Activated CD4-positive, alpha-beta T cell treated with anti-CD3 and anti-CD28 coated beads for 36 hours (primary cell): ENCODE measurements at regions not wholly inside any gene's neighbourhood (a gene's known extent, or its start where the extent isn't known, plus 50 kb on each side); places are given as distances from the start of the nearest gene placed in this dataset.

Experiments
- ATAC-seq: fragments of 200-7000 bp; cut with Tn5 transposase; one replicate; pipeline ENCODE4 v1.10.0; 2021; ENCODE audit warnings: mild to moderate bottlenecking, moderate library complexity
- CTCF ChIA-PET: fragments of 350-600 bp; sonication (Branson Sonifier 250); formaldehyde crosslinking; loops from one replicate; lab custom pipeline; 2021; ENCODE audit warnings: antibody characterized with exemption; lab: Charles Lee
- POLR2A ChIA-PET: fragments of 350-600 bp; sonication (Branson Sonifier 250); formaldehyde crosslinking; loops from one replicate; lab custom pipeline; 2021; ENCODE audit warnings: antibody characterized with exemption, inconsistent platforms; lab: Charles Lee
- DNase-seq: peaks from one replicate; pipeline ENCODE4 v3.0.0-alpha.2; 2020
- H3K27ac Mint-ChIP-seq: one replicate; pipeline ENCODE4 v1.8.0; 2021; ENCODE audit warnings: mixed read lengths
- H3K27me3 Mint-ChIP-seq: one replicate; pipeline ENCODE4 v1.8.0; 2021; ENCODE audit warnings: mixed read lengths
- H3K36me3 Mint-ChIP-seq: one replicate; pipeline ENCODE4 v1.8.0; 2021; ENCODE audit warnings: low read depth, mixed read lengths
- H3K4me1 Mint-ChIP-seq: one replicate; pipeline ENCODE4 v1.8.0; 2021; ENCODE audit warnings: mixed read lengths
- H3K4me3 Mint-ChIP-seq: one replicate; pipeline ENCODE4 v1.8.0; 2021; ENCODE audit warnings: mild to moderate bottlenecking, moderate library complexity, mixed read lengths
- H3K9me3 Mint-ChIP-seq: one replicate; pipeline ENCODE4 v1.8.0; 2021; ENCODE audit warnings: low read depth, mixed read lengths
- intact Hi-C, 2 experiments: fragments of 100-400 bp; cut with DNase I in 1 of 2; cut with micrococcal nuclease in 1 of 2; formaldehyde crosslinking; loops; one replicate each; pipeline versions ENCODE4 v1.14.2 to v1.15.1; 2022 to 2024; cut with DNase I, micrococcal nuclease

GRCh38 chr5:17766031-17766430 is 131.8 kb downstream of the TAF11L14 start:
- Mint-ChIP-seq H3K4me3 (no peak overlapping the region), H3K36me3 (no peaks in the 10 kb centered on the region), H3K9me3 (peaks cover 6% of the 10 kb centered on the region), H3K4me1 (no peaks in the 10 kb centered on the region), H3K27me3 (no peaks in the 10 kb centered on the region), H3K27ac (no peak overlapping the region)
- no peak for ATAC-seq
- ChIA-PET POLR2A (no interaction called here), CTCF (no interaction called here)
- DNase-seq = no peak
- intact Hi-C loops = no loop called here

DNA sequence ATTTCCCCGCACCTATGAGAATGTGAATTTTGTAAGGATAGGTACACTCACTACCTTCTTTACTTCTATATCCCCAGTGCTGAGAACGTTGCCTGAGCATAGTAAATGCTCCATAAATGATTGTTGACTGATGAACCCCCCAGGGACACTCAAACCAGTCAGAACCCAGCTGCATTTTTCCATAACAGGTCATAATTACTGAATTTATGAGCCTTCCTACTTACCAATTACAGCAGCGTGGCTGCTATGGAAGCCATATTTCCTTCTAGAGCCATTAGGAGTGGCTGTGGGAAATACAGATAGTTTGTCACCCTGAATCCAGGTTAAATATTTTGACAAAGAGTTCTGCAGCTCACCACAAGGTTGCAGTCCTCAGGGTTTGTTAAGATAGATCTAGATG is 135.0 kb downstream of the TAF11L14 start:
- no peaks in the 10 kb centered on the region for H3K27me3 Mint-ChIP-seq
- H3K4me3 Mint-ChIP-seq = no peak overlapping the region
- H3K36me3 Mint-ChIP-seq = no peaks in the 10 kb centered on the region
- POLR2A ChIA-PET = no interaction called here
- H3K9me3 Mint-ChIP-seq = peaks cover 6% of the 10 kb centered on the region
- H3K4me1 Mint-ChIP-seq = no peaks in the 10 kb centered on the region
- no peak overlapping the region for H3K27ac Mint-ChIP-seq
- DNase-seq = no peak
- no peak for ATAC-seq
- CTCF ChIA-PET = no interaction called here
- intact Hi-C loops = no loop called here

- Mint-ChIP-seq H3K4me3 (no peak overlapping the region), H3K4me1 (no peaks in the 10 kb centered on the region), H3K27me3 (no peaks in the 10 kb centered on the region), H3K36me3 (no peaks in the 10 kb centered on the region), H3K9me3 (no peaks in the 10 kb centered on the region), H3K27ac (no peak overlapping the region)
- no peak for DNase-seq
- POLR2A ChIA-PET = no interaction called here
- intact Hi-C loops = no loop called here
- ATAC-seq = no peak
- CTCF ChIA-PET = no interaction called here
Observed at GRCh38 chr5:17772232-17772631, 138.0 kb downstream of the TAF11L14 start.

GRCh38 chr5:17785774-17786173 is 151.5 kb downstream of the TAF11L14 start:
- intact Hi-C loops = no loop called here

GRCh38 chr5:17788351-17788750 is 154.1 kb downstream of the TAF11L14 start:
- Mint-ChIP-seq H3K4me1 (no peaks in the 10 kb centered on the region), H3K27me3 (no peaks in the 10 kb centered on the region), H3K36me3 (no peaks in the 10 kb centered on the region), H3K9me3 (peaks cover 14% of the 10 kb centered on the region), H3K4me3 (no peak overlapping the region), H3K27ac (no peak overlapping the region)
- DNase-seq (no peak), ATAC-seq (no peak)
- intact Hi-C loops = no loop called here
- CTCF ChIA-PET = no interaction called here
- POLR2A ChIA-PET = no interaction called here

More at GRCh38 chr5:17785774-17786173, 151.5 kb downstream of the TAF11L14 start:
- ATAC-seq (no peak), DNase-seq (no peak)
- ChIA-PET CTCF (no interaction called here), POLR2A (no interaction called here)
- no peak overlapping the region for H3K27ac Mint-ChIP-seq
- no peaks in the 10 kb centered on the region for H3K36me3 Mint-ChIP-seq
- peaks cover 12% of the 10 kb centered on the region for H3K9me3 Mint-ChIP-seq
- H3K27me3 Mint-ChIP-seq = no peaks in the 10 kb centered on the region
- H3K4me3 Mint-ChIP-seq = no peak overlapping the region
- no peaks in the 10 kb centered on the region for H3K4me1 Mint-ChIP-seq

- Mint-ChIP-seq H3K4me3 (no peak overlapping the region), H3K9me3 (peaks cover 8% of the 10 kb centered on the region), H3K36me3 (no peaks in the 10 kb centered on the region), H3K27me3 (no peaks in the 10 kb centered on the region), H3K27ac (no peak overlapping the region), H3K4me1 (no peaks in the 10 kb centered on the region)
- DNase-seq (no peak), ATAC-seq (no peak)
- ChIA-PET POLR2A (no interaction called here), CTCF (no interaction called here)
- intact Hi-C loops = no loop called here
Observed at GRCh38 chr5:17794201-17794600, 159.9 kb downstream of the TAF11L14 start.

DNA sequence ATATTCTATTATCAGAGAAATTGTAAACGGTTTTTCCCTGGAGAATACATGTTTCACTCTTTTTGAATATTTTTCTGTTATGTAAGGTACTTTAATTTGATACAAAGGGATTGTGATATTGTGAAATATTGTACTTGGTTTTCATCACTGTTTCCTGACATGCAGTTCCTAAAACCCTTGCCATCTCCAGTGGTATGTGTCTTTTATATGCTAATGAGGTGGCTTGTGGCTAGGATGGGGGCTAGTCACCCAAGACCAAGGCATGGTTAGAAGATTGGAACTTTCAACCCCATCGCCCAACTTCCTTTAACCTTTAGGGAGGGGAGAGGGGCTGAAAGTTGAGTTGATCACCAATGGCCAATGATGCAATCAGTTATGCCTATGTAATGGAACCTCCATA is 160.6 kb downstream of the TAF11L14 start:
- Mint-ChIP-seq H3K9me3 (peaks cover 8% of the 10 kb centered on the region), H3K4me1 (no peaks in the 10 kb centered on the region), H3K27ac (no peak overlapping the region), H3K27me3 (no peaks in the 10 kb centered on the region), H3K4me3 (no peak overlapping the region), H3K36me3 (no peaks in the 10 kb centered on the region)
- CTCF ChIA-PET = no interaction called here
- no peak for DNase-seq
- ATAC-seq = no peak
- POLR2A ChIA-PET = no interaction called here
- intact Hi-C loops = no loop called here

GRCh38 chr5:17796142-17796541 is 161.9 kb downstream of the TAF11L14 start:
- Mint-ChIP-seq H3K9me3 (peaks cover 7% of the 10 kb centered on the region), H3K27me3 (no peaks in the 10 kb centered on the region), H3K36me3 (no peaks in the 10 kb centered on the region), H3K27ac (no peak overlapping the region), H3K4me3 (no peak overlapping the region), H3K4me1 (no peaks in the 10 kb centered on the region)
- intact Hi-C loops = no loop called here
- ATAC-seq (no peak), DNase-seq (no peak)
- CTCF ChIA-PET = no interaction called here
- POLR2A ChIA-PET = no interaction called here

DNA sequence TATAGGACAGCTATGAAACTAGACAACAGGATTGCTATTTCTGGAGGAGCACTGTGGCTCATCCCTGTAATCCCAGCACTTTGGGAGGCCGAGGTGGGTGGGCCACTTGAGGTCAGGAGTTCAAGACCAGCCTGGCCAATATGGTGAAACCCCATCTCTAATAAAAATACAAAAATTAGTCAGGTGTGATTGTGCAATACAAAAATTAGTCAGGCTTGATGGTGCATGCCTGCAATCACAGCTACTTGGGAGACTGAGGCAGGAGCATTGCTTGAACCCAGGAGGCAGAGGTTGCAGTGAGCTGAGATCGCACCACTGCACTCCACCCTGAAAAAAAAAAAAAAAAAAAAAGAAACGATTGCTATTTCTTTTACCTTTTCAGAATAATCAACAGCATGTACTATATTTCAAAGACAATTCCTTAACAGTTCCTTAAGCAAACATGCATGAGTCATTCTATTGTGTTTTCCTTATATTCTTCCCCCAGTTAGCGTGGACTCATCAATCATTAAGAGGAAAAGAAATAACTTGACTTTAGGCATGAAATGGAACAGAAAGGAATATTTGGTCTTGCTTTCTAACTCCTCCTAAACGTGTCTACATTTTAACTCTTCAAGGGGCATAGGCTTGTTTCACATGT is 162.6 kb downstream of the TAF11L14 start:
- CTCF ChIA-PET = no interaction called here
- H3K4me1 Mint-ChIP-seq = no peaks in the 10 kb centered on the region
- no peak overlapping the region for H3K27ac Mint-ChIP-seq

GRCh38 chr5:17799521-17799920 is 165.3 kb downstream of the TAF11L14 start:
- ATAC-seq (no peak), DNase-seq (no peak)
- Mint-ChIP-seq H3K36me3 (no peaks in the 10 kb centered on the region), H3K9me3 (peaks cover 5% of the 10 kb centered on the region), H3K4me1 (no peaks in the 10 kb centered on the region), H3K4me3 (no peak overlapping the region), H3K27ac (no peak overlapping the region), H3K27me3 (no peaks in the 10 kb centered on the region)
- ChIA-PET CTCF (no interaction called here), POLR2A (no interaction called here)
- intact Hi-C loops = no loop called here

More for the DNA sequence above, 162.6 kb downstream of the TAF11L14 start:
- no peak for ATAC-seq
- intact Hi-C loops = no loop called here
- Mint-ChIP-seq H3K4me3 (no peak overlapping the region), H3K9me3 (peaks cover 7% of the 10 kb centered on the region), H3K36me3 (no peaks in the 10 kb centered on the region), H3K27me3 (no peaks in the 10 kb centered on the region)
- POLR2A ChIA-PET = no interaction called here
- no peak for DNase-seq

DNA sequence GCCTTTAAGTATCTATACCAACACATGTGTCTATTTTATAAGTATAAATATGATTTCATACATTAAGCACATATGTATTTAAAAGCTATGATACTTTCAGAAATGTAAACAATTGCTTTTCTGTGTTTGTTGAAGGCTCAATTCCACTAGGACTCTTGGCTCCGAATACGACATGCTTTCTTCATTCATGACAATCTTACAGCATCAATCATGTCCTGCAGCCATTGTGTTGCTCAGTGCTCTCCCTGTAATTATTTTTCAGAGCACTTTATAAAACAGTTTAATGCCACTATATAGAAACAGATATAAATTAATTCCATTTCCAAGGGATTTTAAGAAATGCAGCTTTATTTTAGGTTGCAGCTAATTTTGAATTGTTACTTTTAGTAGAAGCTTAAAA is 167.3 kb downstream of the TAF11L14 start:
- no peak for DNase-seq
- Mint-ChIP-seq H3K27me3 (no peaks in the 10 kb centered on the region), H3K36me3 (no peaks in the 10 kb centered on the region), H3K9me3 (peaks cover 5% of the 10 kb centered on the region), H3K4me1 (no peaks in the 10 kb centered on the region), H3K27ac (no peak overlapping the region), H3K4me3 (no peak overlapping the region)
- no peak for ATAC-seq
- ChIA-PET CTCF (interaction anchor here (0.9 kb wide), 1 partner anchor 9 kb away, joined by 4 read pairs; no protein-coding TSS in a partner anchor), POLR2A (no interaction called here)
- intact Hi-C loops = no loop called here

- ChIA-PET CTCF (interaction anchor here (0.9 kb wide), 1 partner anchor 10 kb away, joined by 4 read pairs; no protein-coding TSS in a partner anchor), POLR2A (no interaction called here)
- intact Hi-C loops = no loop called here
- Mint-ChIP-seq H3K4me1 (no peaks in the 10 kb centered on the region), H3K27me3 (no peaks in the 10 kb centered on the region), H3K27ac (no peak overlapping the region), H3K4me3 (no peak overlapping the region), H3K9me3 (peaks cover 5% of the 10 kb centered on the region), H3K36me3 (no peaks in the 10 kb centered on the region)
- ATAC-seq (no peak), DNase-seq (no peak)
Observed at GRCh38 chr5:17802256-17802655, 168.0 kb downstream of the TAF11L14 start.
